A549 (cell line): ENCODE measurements at regions not wholly inside any gene's neighbourhood (a gene's known extent, or its start where the extent isn't known, plus 50 kb on each side); places are given as distances from the start of the nearest gene placed in this dataset.

Experiments
- CEBPB ChIP-seq, 2 experiments: fragments of >200 bp in 1 of 2; sonication (Bioruptor Twin) in 1 of 2; formaldehyde crosslinking in 1 of 2; IDR thresholded peaks; 2 replicates each; pipeline ENCODE4 v1.6.1; 2012 to 2016
- EHMT2 ChIP-seq: fragments of 200-600 bp; sonication (generic); IDR thresholded peaks from 2 replicates; pipeline ENCODE4 v1.6.1; 2016; ENCODE audit warnings: antibody characterized with exemption, low read depth, mild to moderate bottlenecking, moderate library complexity
- FOSL2 ChIP-seq, 2 experiments: fragments of 450-650 bp in 1 of 2; fragments of >200 bp in 1 of 2; sonication (Bioruptor Twin) in 1 of 2; formaldehyde crosslinking; IDR thresholded peaks; 2 replicates each; pipeline versions ENCODE4 v1.5.0 to v1.6.1; 2016 to 2020; ENCODE audit warnings: mild to moderate bottlenecking in 1 of 2, moderate library complexity in 1 of 2
- GATA3 ChIP-seq: IDR thresholded peaks from 2 replicates; pipeline ENCODE4 v1.6.1; 2012; ENCODE audit warnings: borderline replicate concordance
- HOXB5 ChIP-seq: fragments of 250-450 bp; sonication (Bioruptor Pico); IDR thresholded peaks from 2 replicates; pipeline ENCODE4 v1.5.0; 2020; ENCODE audit warnings: mild to moderate bottlenecking, moderate library complexity
- KDM1A ChIP-seq: fragments of 200-600 bp; sonication (generic); IDR thresholded peaks from 2 replicates; pipeline ENCODE4 v1.6.1; 2016; ENCODE audit warnings: low read depth, mild to moderate bottlenecking
- KDM5A ChIP-seq: fragments of 200-600 bp; sonication (generic); IDR thresholded peaks from 2 replicates; pipeline ENCODE4 v1.6.1; 2016; ENCODE audit warnings: antibody characterized with exemption, mild to moderate bottlenecking
- PHF8 ChIP-seq: fragments of 200-600 bp; sonication (generic); IDR thresholded peaks from 2 replicates; pipeline ENCODE4 v1.6.1; 2016; ENCODE audit warnings: low read depth, mild to moderate bottlenecking, antibody characterized with exemption, moderate library complexity, borderline replicate concordance
- SREBF2 ChIP-seq: fragments of 450-650 bp; IDR thresholded peaks from 2 replicates; pipeline ENCODE4 v1.6.1; 2014; ENCODE audit warnings: mild to moderate bottlenecking, moderate library complexity
- ZSCAN20 ChIP-seq: fragments of 250-450 bp; sonication (Bioruptor Pico); IDR thresholded peaks from 2 replicates; pipeline ENCODE4 v1.8.0; 2022; ENCODE audit warnings: mild to moderate bottlenecking, moderate library complexity
- TF ChIP-seq, protein P1 (sequence below): fragments of >200 bp; sonication (Bioruptor Twin); formaldehyde crosslinking; IDR thresholded peaks from 3 replicates; pipeline ENCODE4 v1.5.1; 2016
- TF ChIP-seq, protein P2 (sequence below): fragments of 450-650 bp; IDR thresholded peaks from 2 replicates; pipeline ENCODE4 v1.6.1; 2014; ENCODE audit warnings: antibody characterized with exemption
- TF ChIP-seq, protein P3 (sequence below): fragments of 150-350 bp; IDR thresholded peaks from 2 replicates; pipeline ENCODE4 v1.6.1; 2014; ENCODE audit warnings: low read depth, mild to moderate bottlenecking, low read length

DNA sequence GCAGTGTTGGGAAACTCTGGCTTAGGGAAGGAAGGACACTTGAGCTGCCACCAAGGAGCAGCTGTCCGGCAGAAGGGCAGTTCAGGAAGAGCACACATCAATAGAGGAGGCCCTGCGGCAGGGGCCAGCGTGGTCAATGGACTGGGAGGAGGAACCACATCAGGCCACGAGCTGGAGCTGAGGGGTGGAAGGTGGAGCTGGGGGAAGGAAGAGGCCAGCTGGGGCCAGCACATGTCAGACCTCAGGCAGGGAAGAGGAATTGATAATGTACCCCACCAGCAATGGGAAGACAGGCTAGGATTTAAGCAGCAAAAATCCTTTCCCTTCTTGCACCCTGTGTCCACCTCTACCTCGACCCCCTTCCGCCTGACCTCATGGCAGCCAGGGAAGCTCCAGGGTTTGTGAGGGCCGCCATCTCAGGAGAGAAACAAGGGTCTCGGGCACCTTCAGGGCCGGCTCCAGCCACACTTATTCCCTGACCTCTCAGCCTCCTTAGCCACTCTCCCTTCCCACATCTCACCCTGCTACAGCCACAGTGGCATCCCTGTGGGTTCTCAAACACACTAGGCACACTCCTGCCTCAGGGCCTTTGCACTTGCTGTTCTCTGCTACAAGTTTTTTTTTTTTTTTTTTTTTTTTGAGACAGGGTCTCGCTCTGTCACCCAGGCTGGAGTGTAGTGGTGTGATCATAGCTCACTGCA is 157.8 kb upstream of the GRK3 start:
- TF ChIP-seq KDM5A: no peak
- TF ChIP-seq, protein P1, sequence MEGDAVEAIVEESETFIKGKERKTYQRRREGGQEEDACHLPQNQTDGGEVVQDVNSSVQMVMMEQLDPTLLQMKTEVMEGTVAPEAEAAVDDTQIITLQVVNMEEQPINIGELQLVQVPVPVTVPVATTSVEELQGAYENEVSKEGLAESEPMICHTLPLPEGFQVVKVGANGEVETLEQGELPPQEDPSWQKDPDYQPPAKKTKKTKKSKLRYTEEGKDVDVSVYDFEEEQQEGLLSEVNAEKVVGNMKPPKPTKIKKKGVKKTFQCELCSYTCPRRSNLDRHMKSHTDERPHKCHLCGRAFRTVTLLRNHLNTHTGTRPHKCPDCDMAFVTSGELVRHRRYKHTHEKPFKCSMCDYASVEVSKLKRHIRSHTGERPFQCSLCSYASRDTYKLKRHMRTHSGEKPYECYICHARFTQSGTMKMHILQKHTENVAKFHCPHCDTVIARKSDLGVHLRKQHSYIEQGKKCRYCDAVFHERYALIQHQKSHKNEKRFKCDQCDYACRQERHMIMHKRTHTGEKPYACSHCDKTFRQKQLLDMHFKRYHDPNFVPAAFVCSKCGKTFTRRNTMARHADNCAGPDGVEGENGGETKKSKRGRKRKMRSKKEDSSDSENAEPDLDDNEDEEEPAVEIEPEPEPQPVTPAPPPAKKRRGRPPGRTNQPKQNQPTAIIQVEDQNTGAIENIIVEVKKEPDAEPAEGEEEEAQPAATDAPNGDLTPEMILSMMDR: no peak
- no peak for TF ChIP-seq ZSCAN20 (CRISPR knock-in tag)
- TF ChIP-seq HOXB5 (CRISPR knock-in tag): no peak
- no peak for TF ChIP-seq EHMT2
- TF ChIP-seq SREBF2: no peak
- TF ChIP-seq, protein P2, sequence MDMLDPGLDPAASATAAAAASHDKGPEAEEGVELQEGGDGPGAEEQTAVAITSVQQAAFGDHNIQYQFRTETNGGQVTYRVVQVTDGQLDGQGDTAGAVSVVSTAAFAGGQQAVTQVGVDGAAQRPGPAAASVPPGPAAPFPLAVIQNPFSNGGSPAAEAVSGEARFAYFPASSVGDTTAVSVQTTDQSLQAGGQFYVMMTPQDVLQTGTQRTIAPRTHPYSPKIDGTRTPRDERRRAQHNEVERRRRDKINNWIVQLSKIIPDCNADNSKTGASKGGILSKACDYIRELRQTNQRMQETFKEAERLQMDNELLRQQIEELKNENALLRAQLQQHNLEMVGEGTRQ: no peak
- no peak for TF ChIP-seq KDM1A
- TF ChIP-seq CEBPB (IDR thresholded peaks at IDR 0.05): no peak
- no peak for TF ChIP-seq FOSL2 (IDR thresholded peaks at IDR 0.05)
- no peak for TF ChIP-seq FOSL2 (CRISPR knock-in tag; IDR thresholded peaks at IDR 0.05)
- TF ChIP-seq, protein P3, sequence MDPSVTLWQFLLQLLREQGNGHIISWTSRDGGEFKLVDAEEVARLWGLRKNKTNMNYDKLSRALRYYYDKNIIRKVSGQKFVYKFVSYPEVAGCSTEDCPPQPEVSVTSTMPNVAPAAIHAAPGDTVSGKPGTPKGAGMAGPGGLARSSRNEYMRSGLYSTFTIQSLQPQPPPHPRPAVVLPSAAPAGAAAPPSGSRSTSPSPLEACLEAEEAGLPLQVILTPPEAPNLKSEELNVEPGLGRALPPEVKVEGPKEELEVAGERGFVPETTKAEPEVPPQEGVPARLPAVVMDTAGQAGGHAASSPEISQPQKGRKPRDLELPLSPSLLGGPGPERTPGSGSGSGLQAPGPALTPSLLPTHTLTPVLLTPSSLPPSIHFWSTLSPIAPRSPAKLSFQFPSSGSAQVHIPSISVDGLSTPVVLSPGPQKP: no peak
- TF ChIP-seq PHF8: no peak
- no peak for TF ChIP-seq GATA3
